ENCODE measurements at regions not wholly inside any gene's neighbourhood (a gene's known extent, or its start where the extent isn't known, plus 50 kb on each side); places are given as distances from the start of the nearest gene placed in this dataset.
"Not testable (repeated sequence)": the region's sequence is repeated elsewhere in the genome, so short reads cannot be mapped to it uniquely, and the experiment has no call there.

DNA sequence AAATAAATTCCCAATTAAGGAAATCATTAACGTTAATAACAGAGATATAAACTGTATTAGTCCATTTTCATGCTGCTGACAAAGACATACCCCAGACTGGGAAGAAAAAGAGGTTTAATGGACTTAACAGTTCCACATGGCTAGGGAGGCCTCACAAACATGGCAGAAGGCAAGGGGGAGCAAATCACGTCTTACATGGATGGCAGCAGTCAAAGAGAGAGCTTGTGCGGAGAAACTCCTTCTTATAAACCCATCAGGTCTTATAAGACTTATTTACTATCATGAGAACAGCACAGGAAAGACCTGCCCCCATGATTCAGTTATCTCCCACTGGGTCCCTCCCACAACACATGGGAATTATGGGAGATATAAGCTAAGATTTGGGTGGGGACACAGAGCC is 161.3 kb downstream of the LNPK start:
- FAIRE-seq; H4K91ac ChIP-seq (replicated peaks; ENCODE audit: insufficient read length, low read length); H4K5ac ChIP-seq (ENCODE audit: insufficient read length, low read depth, low read length); H2AFZ ChIP-seq (ENCODE audit: low read length); H3K14ac ChIP-seq (ENCODE audit: insufficient read length); H3K27me3 ChIP-seq (replicated peaks in 1 of 4; ENCODE audit: control insufficient read depth in 3 of 4, extremely low read depth in 1 of 4, insufficient read depth in 3 of 4, low read length in 3 of 4); H2BK12ac ChIP-seq (ENCODE audit: low read depth, low read length); H3K79me1 ChIP-seq (ENCODE audit: low read depth, low read length); H3K4me3 ChIP-seq (ENCODE audit: extremely low read depth in 1 of 4, insufficient read depth in 2 of 4, low read depth in 3 of 4, low read length in 4 of 4); POLR2A ChIA-PET (ENCODE audit: partially characterized antibody); H3K9me3 ChIP-seq (ENCODE audit: insufficient read depth in 2 of 2, low read depth in 1 of 2, low read length in 1 of 2); H3K23me2 ChIP-seq (ENCODE audit: low read depth, low read length); H2BK120ac ChIP-seq (replicated peaks; ENCODE audit: low read depth, low read length); H2BK20ac ChIP-seq (ENCODE audit: low read length); H3K4me2 ChIP-seq (ENCODE audit: insufficient read depth in 1 of 2, low read depth in 2 of 2, low read length in 2 of 2); H4K8ac ChIP-seq (ENCODE audit: extremely low read depth, insufficient read depth, low read length); H2BK15ac ChIP-seq (ENCODE audit: low read length); H3K27ac ChIP-seq (ENCODE audit: low read depth, low read length); H3K23ac ChIP-seq (ENCODE audit: insufficient read length); H3K36me3 ChIP-seq (ENCODE audit: control insufficient read depth in 2 of 4, insufficient read depth in 4 of 4, low read length in 3 of 4); H3K56ac ChIP-seq (replicated peaks; ENCODE audit: insufficient read length, low read depth, low read length); H3K18ac ChIP-seq (ENCODE audit: extremely low read depth, low read length); DNase-seq (ENCODE audit: low read depth in 1 of 2, low spot score in 2 of 2); H2AK5ac ChIP-seq (ENCODE audit: low read depth, low read length); H3K79me2 ChIP-seq (ENCODE audit: control insufficient read depth in 1 of 2, insufficient read depth in 2 of 2, low read length in 2 of 2); H3K4me1 ChIP-seq (replicated peaks in 1 of 4; ENCODE audit: control insufficient read depth in 3 of 4, insufficient read depth in 4 of 4, low read length in 3 of 4); CTCF ChIA-PET (ENCODE audit: partially characterized antibody); H3K4ac ChIP-seq (replicated peaks; ENCODE audit: insufficient read length, low read depth, low read length); H2BK5ac ChIP-seq (ENCODE audit: low read depth, low read length); H4K20me1 ChIP-seq (replicated peaks in 1 of 2; ENCODE audit: control insufficient read depth in 1 of 2, insufficient read depth in 2 of 2, low read length in 2 of 2); H3K9ac ChIP-seq (replicated peaks in 1 of 4; ENCODE audit: extremely low read depth in 1 of 4, low read depth in 3 of 4, low read length in 3 of 4): not testable (repeated sequence)
- 92% methylated on average over 3 of the region's 3 CpGs; no CpG with 5 or more reads in 1 of the 2 experiments for WGBS, 2 experiments (ENCODE audit: extremely low coverage in 1 of 2, insufficient coverage in 1 of 2, insufficient read length in 1 of 2, insufficient replicate concordance in 2 of 2, low coverage in 1 of 2, low lambda C conversion rate in 2 of 2, missing lambda C conversion rate in 1 of 2)

Measured in H1 (cell line).